Omental fat pad (tissue), 3 donors: ENCODE measurements at regions not wholly inside any gene's neighbourhood (a gene's known extent, or its start where the extent isn't known, plus 50 kb on each side); places are given as distances from the start of the nearest gene placed in this dataset.
A peak's percentile ranks its signal among the peaks of the same experiment; 100 is the strongest.
"Not testable (repeated sequence)": the region's sequence is repeated elsewhere in the genome, so short reads cannot be mapped to it uniquely, and the experiment has no call there.

Source experiments
- ATAC-seq: fragments of 150-250 bp; one replicate; pipeline ENCODE4 v1.9.1; 2016; ENCODE audit warnings: mild to moderate bottlenecking, moderate library complexity; ENCODE audit not compliant: low FRiP score
- DNase-seq: peaks from one replicate; pipeline ENCODE4 v3.0.0-alpha.2; 2019; ENCODE audit warnings: low spot score
- CTCF ChIP-seq, 3 donors: fragments of 450-650 bp; IDR thresholded peaks; one replicate each; pipeline ENCODE4 v1.5.1; 2016 to 2017; ENCODE audit warnings: antibody characterized with exemption in 3 of 3, mild to moderate bottlenecking in 3 of 3, moderate library complexity in 2 of 3

GRCh38 chr14:21913759-21914158 lies 240.1 kb upstream of the OR4E1 start:
- TF ChIP-seq CTCF (IDR thresholded peaks at IDR 0.05) = peak in 1 of 3 donors; percentile 30
- DNase-seq (no peak), ATAC-seq (peak; percentile 77)

- ATAC-seq (no peak), DNase-seq (no peak)
- TF ChIP-seq CTCF (IDR thresholded peaks at IDR 0.05) = no peak
Observed at GRCh38 chr14:21912367-21912766, 238.7 kb upstream of the OR4E1 start.

GRCh38 chr14:21911877-21912276 lies 238.3 kb upstream of the OR4E1 start:
- TF ChIP-seq CTCF (IDR thresholded peaks at IDR 0.05) = no peak
- DNase-seq = no peak

GRCh38 chr14:21910260-21910659 lies 236.6 kb upstream of the OR4E1 start:
- DNase-seq = no peak
- no peak for ATAC-seq
- TF ChIP-seq CTCF (IDR thresholded peaks at IDR 0.05) = no peak

More at GRCh38 chr14:21911877-21912276, 238.3 kb upstream of the OR4E1 start:
- no peak for ATAC-seq

- TF ChIP-seq CTCF (IDR thresholded peaks at IDR 0.05) = no peak
- no peak for DNase-seq
- ATAC-seq = no peak
Observed at GRCh38 chr14:21902561-21903181, 229.1 kb upstream of the OR4E1 start.

GRCh38 chr14:21894898-21895194 lies 221.2 kb upstream of the OR4E1 start:
- not testable (repeated sequence) for DNase-seq, ATAC-seq

- DNase-seq = no peak
- no peak for ATAC-seq
- no peak for TF ChIP-seq CTCF (IDR thresholded peaks at IDR 0.05)
Observed at GRCh38 chr14:21894003-21894897, 220.6 kb upstream of the OR4E1 start.
